ENCODE measurements at regions not wholly inside any gene's neighbourhood (a gene's known extent, or its start where the extent isn't known, plus 50 kb on each side); places are given as distances from the start of the nearest gene placed in this dataset.

DNA sequence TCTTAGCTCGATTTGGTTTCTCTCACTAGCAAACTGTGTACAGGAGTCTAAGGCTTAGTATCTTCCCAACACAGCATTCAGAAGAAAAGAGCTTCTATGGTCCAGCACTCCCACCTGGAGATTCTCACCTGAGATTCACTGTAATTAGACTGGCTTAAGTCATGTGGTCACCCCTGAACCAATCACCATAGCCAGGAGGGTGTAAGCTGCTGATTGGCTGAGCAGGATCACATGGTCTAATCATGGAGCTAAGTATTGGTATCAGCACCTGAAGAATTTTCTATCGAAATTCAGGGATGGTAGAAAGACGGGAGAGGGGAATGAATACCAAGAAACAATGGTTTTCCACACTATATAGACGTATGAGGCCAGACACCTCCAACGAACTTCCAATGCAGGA, 359.8 kb upstream of the ERCC4 start (continued):
- TF ChIP-seq, protein P1, sequence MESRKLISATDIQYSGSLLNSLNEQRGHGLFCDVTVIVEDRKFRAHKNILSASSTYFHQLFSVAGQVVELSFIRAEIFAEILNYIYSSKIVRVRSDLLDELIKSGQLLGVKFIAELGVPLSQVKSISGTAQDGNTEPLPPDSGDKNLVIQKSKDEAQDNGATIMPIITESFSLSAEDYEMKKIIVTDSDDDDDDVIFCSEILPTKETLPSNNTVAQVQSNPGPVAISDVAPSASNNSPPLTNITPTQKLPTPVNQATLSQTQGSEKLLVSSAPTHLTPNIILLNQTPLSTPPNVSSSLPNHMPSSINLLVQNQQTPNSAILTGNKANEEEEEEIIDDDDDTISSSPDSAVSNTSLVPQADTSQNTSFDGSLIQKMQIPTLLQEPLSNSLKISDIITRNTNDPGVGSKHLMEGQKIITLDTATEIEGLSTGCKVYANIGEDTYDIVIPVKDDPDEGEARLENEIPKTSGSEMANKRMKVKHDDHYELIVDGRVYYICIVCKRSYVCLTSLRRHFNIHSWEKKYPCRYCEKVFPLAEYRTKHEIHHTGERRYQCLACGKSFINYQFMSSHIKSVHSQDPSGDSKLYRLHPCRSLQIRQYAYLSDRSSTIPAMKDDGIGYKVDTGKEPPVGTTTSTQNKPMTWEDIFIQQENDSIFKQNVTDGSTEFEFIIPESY (IDR thresholded peaks at IDR 0.05; ENCODE audit: extremely low read depth, insufficient replicate concordance, low read length): no peak
- TF ChIP-seq YY1 (IDR thresholded peaks at IDR 0.05; ENCODE audit: extremely low read depth, insufficient replicate concordance, low read depth, low read length): no peak
- no peak for TF ChIP-seq RAD21 (IDR thresholded peaks at IDR 0.05; ENCODE audit: low read depth)
- no peak for TF ChIP-seq MAX (IDR thresholded peaks at IDR 0.05)
- TF ChIP-seq CEBPB (IDR thresholded peaks at IDR 0.05; ENCODE audit: low read depth): no peak
- TF ChIP-seq POLR2AphosphoS5 (IDR thresholded peaks at IDR 0.05; ENCODE audit: low read depth, low read length): no peak
- TF ChIP-seq, protein P2, sequence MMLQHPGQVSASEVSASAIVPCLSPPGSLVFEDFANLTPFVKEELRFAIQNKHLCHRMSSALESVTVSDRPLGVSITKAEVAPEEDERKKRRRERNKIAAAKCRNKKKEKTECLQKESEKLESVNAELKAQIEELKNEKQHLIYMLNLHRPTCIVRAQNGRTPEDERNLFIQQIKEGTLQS (IDR thresholded peaks at IDR 0.05): no peak
- no peak for TF ChIP-seq CBX3 (IDR thresholded peaks at IDR 0.05; ENCODE audit: low read depth)

DNA sequence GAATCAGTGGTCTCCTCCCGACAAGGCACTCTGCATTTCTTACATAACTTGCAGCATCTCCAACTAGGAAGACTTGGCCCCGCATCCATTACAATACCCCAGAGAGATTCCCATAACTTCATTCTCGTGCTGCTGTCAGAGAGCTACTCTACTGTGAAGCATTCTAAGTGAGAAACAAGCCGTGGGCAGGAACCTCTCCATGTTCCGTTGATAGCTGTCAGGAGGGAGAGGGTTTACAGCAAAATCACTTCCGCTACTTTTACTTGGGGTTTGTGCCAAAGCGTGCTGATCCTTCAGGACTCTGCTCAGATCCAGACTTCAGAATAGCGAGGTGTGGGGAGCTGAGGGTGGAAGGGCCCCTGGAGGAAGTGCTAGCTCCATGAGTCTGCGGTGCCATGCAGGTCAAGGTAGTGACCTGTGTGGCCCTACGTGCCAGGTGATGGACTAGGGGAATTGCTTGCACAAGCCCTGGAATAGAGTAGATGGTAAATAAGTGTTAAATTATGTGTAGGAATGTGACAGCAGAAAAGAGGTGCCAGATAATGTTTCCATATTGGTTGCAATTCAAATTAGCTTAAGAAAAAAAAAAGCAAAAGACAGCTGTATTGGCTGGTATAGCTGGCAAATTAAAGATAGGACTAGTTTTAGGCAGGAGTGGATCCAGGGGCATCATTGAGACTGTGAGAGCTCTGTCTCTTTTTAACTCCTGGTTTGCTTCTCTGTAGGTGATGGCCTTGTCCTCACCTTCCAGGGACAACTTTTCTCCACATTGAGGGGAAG, 358.5 kb upstream of the ERCC4 start:
- RAD21 ChIA-PET (ENCODE audit: low non-redundant PET in 1 of 2, low total read pairs in 2 of 2, uncharacterized antibody in 2 of 2, unreplicated experiment in 2 of 2): no interaction called here
- Histone ChIP-seq H3K9ac (ENCODE audit: low read length) (no peak overlapping the region), H3K27me3 (ENCODE audit: insufficient read depth, low read length) (no peaks in the 10 kb centered on the region), H3K9me3 (ENCODE audit: control insufficient read depth in 1 of 2, insufficient read depth in 1 of 2, low read depth in 1 of 2, low read length in 2 of 2) (no peaks in the 10 kb centered on the region), H3K4me3 (replicated peaks in 1 of 2; ENCODE audit: low read depth in 1 of 2, low read length in 2 of 2) (no peak overlapping the region), H3K79me2 (ENCODE audit: insufficient read depth, low read length) (no peaks in the 10 kb centered on the region), H3K27ac (ENCODE audit: low read depth, low read length) (no peak overlapping the region), H3K9me2 (ENCODE audit: insufficient read depth) (no peaks in the 10 kb centered on the region), H3K4me2 (ENCODE audit: low read length) (no peak overlapping the region), H3K36me3 (ENCODE audit: control insufficient read depth in 1 of 2, insufficient read depth in 2 of 2, low read length in 2 of 2) (no peaks in the 10 kb centered on the region), H4K20me1 (ENCODE audit: insufficient read depth) (no peaks in the 10 kb centered on the region), H3K4me1 (ENCODE audit: control insufficient read depth in 1 of 2, insufficient read depth in 2 of 2, low read length in 2 of 2) (no peaks in the 10 kb centered on the region), H2AFZ (ENCODE audit: low read depth, low read length, poor library complexity, severe bottlenecking) (no peak overlapping the region)
- intact Hi-C loops (cut with micrococcal nuclease): no loop called here
- POLR2A ChIA-PET: no interaction called here
- CTCF ChIA-PET: no interaction called here
- no peak for TF ChIP-seq ZNF274 (IDR thresholded peaks at IDR 0.05; ENCODE audit: low read depth, low read length)
- BruUV-seq (replicated peaks): no TSS peak
- DNase-seq (ENCODE audit: low read depth, low spot score) (no peak), ATAC-seq (no peak)
